ENCODE measurements at regions not wholly inside any gene's neighbourhood (a gene's known extent, or its start where the extent isn't known, plus 50 kb on each side); places are given as distances from the start of the nearest gene placed in this dataset.

- BruUV-seq (replicated peaks) = no TSS peak
Measured at GRCh38 chr3:61452535-61453090, 108.8 kb upstream of the PTPRG start.

More at GRCh38 chr3:61452535-61453090, 108.8 kb upstream of the PTPRG start:
- FAIRE-seq = no peak
- no peaks in the 10 kb centered on the region for H4K20me1 ChIP-seq (replicated peaks; ENCODE audit: control insufficient read depth, extremely low read depth, insufficient read depth, low read length)
- dilution Hi-C loops (cut with MboI; ENCODE audit: extremely low pct_ligation_motif_present, low sequenced_read_pairs) = no loop called here
- no peaks in the 10 kb centered on the region for H3K27me3 ChIP-seq (ENCODE audit: control insufficient read depth in 2 of 2, insufficient read depth in 2 of 2, low read length in 2 of 2)
- H2AFZ ChIP-seq (ENCODE audit: low read depth, low read length) = no peak overlapping the region
- H3K9me3 ChIP-seq (replicated peaks; ENCODE audit: control insufficient read depth, insufficient read depth, low read length) = no peaks in the 10 kb centered on the region
- no peaks in the 10 kb centered on the region for H3K9me1 ChIP-seq (replicated peaks; ENCODE audit: control insufficient read depth, extremely low read depth, insufficient read depth, low read length)
- H3K4me3 ChIP-seq (replicated peaks in 1 of 3; ENCODE audit: insufficient read depth in 1 of 3, low read depth in 1 of 3, low read length in 3 of 3) = no peak overlapping the region
- H3K27ac ChIP-seq (ENCODE audit: insufficient read depth, low read depth, low read length) = no peak overlapping the region
- H3K4me1 ChIP-seq (ENCODE audit: control insufficient read depth, extremely low read depth, insufficient read depth, low read length) = no peaks in the 10 kb centered on the region
- intact Hi-C loops (cut with micrococcal nuclease) = no loop called here
- ChIA-PET CTCF (no interaction called here), POLR2A (no interaction called here)
- H3K4me2 ChIP-seq (ENCODE audit: insufficient read depth, low read length) = no peak overlapping the region
- TF ChIP-seq POLR2A (IDR thresholded peaks at IDR 0.05; ENCODE audit: low read depth, low read length) = no peak
- no peak for TF ChIP-seq FOS (IDR thresholded peaks at IDR 0.05; ENCODE audit: borderline replicate concordance, insufficient read depth, low read length)
- no peak for TF ChIP-seq GATA2 (IDR thresholded peaks at IDR 0.05; ENCODE audit: insufficient read depth, insufficient read length, low read depth, low read length)
- TF ChIP-seq, protein P1, sequence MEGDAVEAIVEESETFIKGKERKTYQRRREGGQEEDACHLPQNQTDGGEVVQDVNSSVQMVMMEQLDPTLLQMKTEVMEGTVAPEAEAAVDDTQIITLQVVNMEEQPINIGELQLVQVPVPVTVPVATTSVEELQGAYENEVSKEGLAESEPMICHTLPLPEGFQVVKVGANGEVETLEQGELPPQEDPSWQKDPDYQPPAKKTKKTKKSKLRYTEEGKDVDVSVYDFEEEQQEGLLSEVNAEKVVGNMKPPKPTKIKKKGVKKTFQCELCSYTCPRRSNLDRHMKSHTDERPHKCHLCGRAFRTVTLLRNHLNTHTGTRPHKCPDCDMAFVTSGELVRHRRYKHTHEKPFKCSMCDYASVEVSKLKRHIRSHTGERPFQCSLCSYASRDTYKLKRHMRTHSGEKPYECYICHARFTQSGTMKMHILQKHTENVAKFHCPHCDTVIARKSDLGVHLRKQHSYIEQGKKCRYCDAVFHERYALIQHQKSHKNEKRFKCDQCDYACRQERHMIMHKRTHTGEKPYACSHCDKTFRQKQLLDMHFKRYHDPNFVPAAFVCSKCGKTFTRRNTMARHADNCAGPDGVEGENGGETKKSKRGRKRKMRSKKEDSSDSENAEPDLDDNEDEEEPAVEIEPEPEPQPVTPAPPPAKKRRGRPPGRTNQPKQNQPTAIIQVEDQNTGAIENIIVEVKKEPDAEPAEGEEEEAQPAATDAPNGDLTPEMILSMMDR (IDR thresholded peaks at IDR 0.05; ENCODE audit: extremely low read depth in 1 of 2, insufficient read depth in 1 of 2, low read depth in 1 of 2, low read length in 2 of 2) = no peak
- TF ChIP-seq MYC (IDR thresholded peaks at IDR 0.05; ENCODE audit: low read depth, low read length) = no peak
- TF ChIP-seq POLR2AphosphoS5 (IDR thresholded peaks at IDR 0.05; ENCODE audit: insufficient read depth, low read depth, low read length) = no peak
- TF ChIP-seq EZH2 (IDR thresholded peaks at IDR 0.05; ENCODE audit: borderline replicate concordance, low read depth, low read length, severe bottlenecking) = no peak
- TF ChIP-seq, protein P2, sequence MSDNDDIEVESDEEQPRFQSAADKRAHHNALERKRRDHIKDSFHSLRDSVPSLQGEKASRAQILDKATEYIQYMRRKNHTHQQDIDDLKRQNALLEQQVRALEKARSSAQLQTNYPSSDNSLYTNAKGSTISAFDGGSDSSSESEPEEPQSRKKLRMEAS (IDR thresholded peaks at IDR 0.05; ENCODE audit: insufficient read depth, insufficient read length) = no peak
- DNase-seq (ENCODE audit: low read depth, low spot score) = no peak
- no peak overlapping the region for H3K9ac ChIP-seq (replicated peaks; ENCODE audit: extremely low read depth, insufficient read depth, low read length)
- no peaks in the 10 kb centered on the region for H3K79me2 ChIP-seq (ENCODE audit: control insufficient read depth, insufficient read depth, low read length)
- no peaks in the 10 kb centered on the region for H3K36me3 ChIP-seq (ENCODE audit: control insufficient read depth in 2 of 2, extremely low read depth in 1 of 2, insufficient read depth in 2 of 2, low read length in 2 of 2)

Data from endothelial cell of umbilical vein (primary cell).